PC-3 (cell line): ENCODE measurements at regions not wholly inside any gene's neighbourhood (a gene's known extent, or its start where the extent isn't known, plus 50 kb on each side); places are given as distances from the start of the nearest gene placed in this dataset.

ENCODE experiments used
- EZH2 ChIP-seq: fragments of 300-600 bp; sonication (generic); IDR thresholded peaks from one replicate; pipeline ENCODE4 v1.6.1; 2017; ENCODE audit warnings: antibody characterized with exemption, mild to moderate bottlenecking, low read length; ENCODE audit not compliant: unreplicated experiment
- EZH2phosphoT487 ChIP-seq: fragments of 300-600 bp; sonication (generic); IDR thresholded peaks from 2 replicates; pipeline ENCODE4 v1.6.1; 2018; ENCODE audit warnings: mild to moderate bottlenecking, antibody characterized with exemption, low read length, borderline replicate concordance
- TF ChIP-seq, protein P1 (sequence below): fragments of 300-600 bp; sonication (generic); conservative IDR thresholded peaks from 2 replicates; pipeline ENCODE4 v1.5.1; 2017; ENCODE audit warnings: antibody characterized with exemption, low read depth, mild to moderate bottlenecking, low read length

DNA sequence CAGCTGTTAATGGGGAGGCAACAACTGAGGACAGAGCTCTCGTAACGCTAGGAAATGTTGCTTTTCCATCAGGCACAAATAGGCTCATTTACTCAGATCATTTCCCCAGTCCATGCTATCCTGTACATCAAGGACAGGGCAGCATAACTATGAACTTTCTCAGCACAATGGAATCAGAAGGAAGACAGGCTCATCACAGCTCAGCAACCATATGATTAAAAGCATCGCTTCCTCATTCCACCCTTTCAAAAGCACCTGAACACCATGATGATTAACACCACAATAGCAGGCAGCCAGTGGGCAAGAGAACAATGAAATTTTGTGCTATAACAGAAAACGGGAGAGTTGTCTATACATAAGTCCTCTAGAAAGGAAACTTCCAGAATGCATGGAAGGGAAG lies 297.8 kb downstream of the ZNF674 start:
- TF ChIP-seq, protein P1, sequence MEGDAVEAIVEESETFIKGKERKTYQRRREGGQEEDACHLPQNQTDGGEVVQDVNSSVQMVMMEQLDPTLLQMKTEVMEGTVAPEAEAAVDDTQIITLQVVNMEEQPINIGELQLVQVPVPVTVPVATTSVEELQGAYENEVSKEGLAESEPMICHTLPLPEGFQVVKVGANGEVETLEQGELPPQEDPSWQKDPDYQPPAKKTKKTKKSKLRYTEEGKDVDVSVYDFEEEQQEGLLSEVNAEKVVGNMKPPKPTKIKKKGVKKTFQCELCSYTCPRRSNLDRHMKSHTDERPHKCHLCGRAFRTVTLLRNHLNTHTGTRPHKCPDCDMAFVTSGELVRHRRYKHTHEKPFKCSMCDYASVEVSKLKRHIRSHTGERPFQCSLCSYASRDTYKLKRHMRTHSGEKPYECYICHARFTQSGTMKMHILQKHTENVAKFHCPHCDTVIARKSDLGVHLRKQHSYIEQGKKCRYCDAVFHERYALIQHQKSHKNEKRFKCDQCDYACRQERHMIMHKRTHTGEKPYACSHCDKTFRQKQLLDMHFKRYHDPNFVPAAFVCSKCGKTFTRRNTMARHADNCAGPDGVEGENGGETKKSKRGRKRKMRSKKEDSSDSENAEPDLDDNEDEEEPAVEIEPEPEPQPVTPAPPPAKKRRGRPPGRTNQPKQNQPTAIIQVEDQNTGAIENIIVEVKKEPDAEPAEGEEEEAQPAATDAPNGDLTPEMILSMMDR, result no peak
- TF ChIP-seq EZH2phosphoT487 (no peak), EZH2 (no peak)
